ENCODE measurements at regions not wholly inside any gene's neighbourhood (a gene's known extent, or its start where the extent isn't known, plus 50 kb on each side); places are given as distances from the start of the nearest gene placed in this dataset.

DNA sequence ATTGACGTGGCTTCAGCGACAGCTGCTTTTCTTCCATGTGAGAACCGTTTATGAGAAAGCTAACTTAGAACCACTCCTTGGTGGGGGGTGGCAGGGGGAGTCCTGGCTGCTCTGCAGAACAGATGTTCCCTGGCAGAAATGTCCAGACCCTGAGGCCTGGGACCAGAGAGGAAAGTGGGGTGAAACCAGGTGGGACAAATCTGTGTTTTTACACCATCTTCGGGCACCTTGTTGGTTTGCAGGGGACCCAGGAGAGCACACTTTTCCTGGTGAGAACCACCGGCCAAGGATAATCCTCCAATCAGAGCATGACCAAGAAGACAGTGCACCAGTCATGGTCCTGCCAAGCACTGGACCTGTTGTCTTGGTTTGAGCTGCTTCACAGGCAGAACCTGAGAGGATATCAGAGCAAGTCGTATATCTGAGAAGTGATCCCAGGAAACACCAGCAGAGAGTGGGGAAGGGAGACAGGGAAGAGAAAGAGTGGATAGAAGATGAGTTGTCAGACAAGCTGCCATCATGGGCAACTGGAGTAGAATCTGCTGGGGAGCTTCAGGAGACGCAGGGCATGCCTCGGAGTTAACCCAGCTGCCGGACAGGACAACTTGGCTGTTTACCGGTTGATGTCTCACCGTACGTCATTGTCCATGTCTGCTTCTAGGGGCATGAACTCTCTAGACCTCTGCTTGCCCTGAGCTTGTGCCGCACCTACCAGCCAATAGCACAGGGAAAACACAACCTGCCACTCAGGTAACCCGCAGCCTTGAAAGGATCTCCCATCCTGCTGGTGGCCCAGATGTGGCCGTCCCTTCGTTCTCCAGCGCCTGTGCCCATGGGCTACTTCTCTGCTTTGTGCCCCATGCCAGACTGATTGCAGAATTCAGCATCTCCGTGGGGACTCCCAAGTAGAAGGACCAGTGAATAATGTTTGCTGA lies 178.4 kb upstream of the MVB12B start:
- TF ChIP-seq ZNF8 (CRISPR knock-in tag; IDR thresholded peaks at IDR 0.05) (no peak), GLIS3 (CRISPR knock-in tag; IDR thresholded peaks at IDR 0.05) (no peak), ESRRG (CRISPR knock-in tag; IDR thresholded peaks at IDR 0.05) (no peak), RARB (CRISPR knock-in tag; IDR thresholded peaks at IDR 0.05) (no peak), TOX (CRISPR knock-in tag; IDR thresholded peaks at IDR 0.05; ENCODE audit: borderline replicate concordance) (no peak), ZFP30 (CRISPR knock-in tag; IDR thresholded peaks at IDR 0.05) (no peak), OSR1 (CRISPR knock-in tag; IDR thresholded peaks at IDR 0.05) (no peak)
- TF ChIP-seq, protein P1, sequence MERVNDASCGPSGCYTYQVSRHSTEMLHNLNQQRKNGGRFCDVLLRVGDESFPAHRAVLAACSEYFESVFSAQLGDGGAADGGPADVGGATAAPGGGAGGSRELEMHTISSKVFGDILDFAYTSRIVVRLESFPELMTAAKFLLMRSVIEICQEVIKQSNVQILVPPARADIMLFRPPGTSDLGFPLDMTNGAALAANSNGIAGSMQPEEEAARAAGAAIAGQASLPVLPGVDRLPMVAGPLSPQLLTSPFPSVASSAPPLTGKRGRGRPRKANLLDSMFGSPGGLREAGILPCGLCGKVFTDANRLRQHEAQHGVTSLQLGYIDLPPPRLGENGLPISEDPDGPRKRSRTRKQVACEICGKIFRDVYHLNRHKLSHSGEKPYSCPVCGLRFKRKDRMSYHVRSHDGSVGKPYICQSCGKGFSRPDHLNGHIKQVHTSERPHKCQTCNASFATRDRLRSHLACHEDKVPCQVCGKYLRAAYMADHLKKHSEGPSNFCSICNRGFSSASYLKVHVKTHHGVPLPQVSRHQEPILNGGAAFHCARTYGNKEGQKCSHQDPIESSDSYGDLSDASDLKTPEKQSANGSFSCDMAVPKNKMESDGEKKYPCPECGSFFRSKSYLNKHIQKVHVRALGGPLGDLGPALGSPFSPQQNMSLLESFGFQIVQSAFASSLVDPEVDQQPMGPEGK (CRISPR knock-in tag; IDR thresholded peaks at IDR 0.05; ENCODE audit: borderline replicate concordance) = no peak
